ENCODE measurements at regions not wholly inside any gene's neighbourhood (a gene's known extent, or its start where the extent isn't known, plus 50 kb on each side); places are given as distances from the start of the nearest gene placed in this dataset.

GRCh38 chr12:76153616-76154015 lies 69.1 kb upstream of the NAP1L1 start:
- Histone ChIP-seq H3K27me3 (ENCODE audit: control insufficient read depth, low read length) (no peaks in the 10 kb centered on the region), H3K4me2 (ENCODE audit: low read length) (no peak overlapping the region), H3K4me3 (ENCODE audit: low read length) (no peak overlapping the region), H3K79me2 (ENCODE audit: control insufficient read depth, low read length) (no peaks in the 10 kb centered on the region), H3K27ac (ENCODE audit: low read depth, low read length) (no peak overlapping the region), H3K9me3 (ENCODE audit: control insufficient read depth, insufficient read depth, low read length) (no peaks in the 10 kb centered on the region), H4K20me1 (ENCODE audit: control insufficient read depth, insufficient read depth, low read depth, low read length) (no peaks in the 10 kb centered on the region), H3K36me3 (ENCODE audit: control insufficient read depth, low read length) (no peaks in the 10 kb centered on the region), H3F3A (ENCODE audit: control insufficient read depth, insufficient read depth) (no peaks in the 10 kb centered on the region), H3K4me1 (ENCODE audit: control insufficient read depth, low read length) (peaks cover 9% of the 10 kb centered on the region), H3K9me2 (replicated peaks; ENCODE audit: control insufficient read depth, low read length) (no peaks in the 10 kb centered on the region)
- TF ChIP-seq CTCF (IDR thresholded peaks at IDR 0.05; ENCODE audit: low read depth, low read length, poor library complexity, severe bottlenecking) (no peak), EZH2phosphoT487 (IDR thresholded peaks at IDR 0.05; ENCODE audit: borderline replicate concordance, low read length) (no peak)

- Histone ChIP-seq H3K9me2 (replicated peaks; ENCODE audit: control insufficient read depth, low read length) (no peaks in the 10 kb centered on the region), H3F3A (ENCODE audit: control insufficient read depth, insufficient read depth) (no peaks in the 10 kb centered on the region), H4K20me1 (ENCODE audit: control insufficient read depth, insufficient read depth, low read depth, low read length) (no peaks in the 10 kb centered on the region), H3K4me3 (ENCODE audit: low read length) (no peak overlapping the region), H3K4me2 (ENCODE audit: low read length) (peak overlapping the region; percentile 17), H3K27ac (ENCODE audit: low read depth, low read length) (no peak overlapping the region), H3K4me1 (ENCODE audit: control insufficient read depth, low read length) (peaks cover 6% of the 10 kb centered on the region), H3K36me3 (ENCODE audit: control insufficient read depth, low read length) (no peaks in the 10 kb centered on the region), H3K27me3 (ENCODE audit: control insufficient read depth, low read length) (no peaks in the 10 kb centered on the region), H3K79me2 (ENCODE audit: control insufficient read depth, low read length) (no peaks in the 10 kb centered on the region), H3K9me3 (ENCODE audit: control insufficient read depth, insufficient read depth, low read length) (no peaks in the 10 kb centered on the region)
- TF ChIP-seq EZH2phosphoT487 (IDR thresholded peaks at IDR 0.05; ENCODE audit: borderline replicate concordance, low read length) (no peak), CTCF (IDR thresholded peaks at IDR 0.05; ENCODE audit: low read depth, low read length, poor library complexity, severe bottlenecking) (no peak)
Measured at GRCh38 chr12:76152181-76152807, 67.8 kb upstream of the NAP1L1 start.

DNA sequence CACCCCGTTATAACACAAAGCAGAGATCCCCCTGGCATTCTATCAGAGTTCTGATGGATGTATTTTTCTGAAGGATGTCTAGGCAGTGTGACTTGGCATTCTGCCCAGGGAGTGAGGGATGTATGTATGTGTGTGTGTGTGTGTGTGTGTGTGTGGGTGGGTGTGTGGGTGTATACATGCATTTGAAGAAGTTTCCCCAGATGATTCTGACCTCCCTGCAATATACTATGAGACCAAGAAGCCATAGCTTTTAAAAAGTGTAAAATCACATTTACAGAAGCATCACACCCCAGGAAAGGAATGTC lies 59.7 kb upstream of the NAP1L1 start:
- Histone ChIP-seq H3K79me2 (ENCODE audit: control insufficient read depth, low read length) (no peaks in the 10 kb centered on the region), H3K27ac (ENCODE audit: low read depth, low read length) (no peak overlapping the region), H3K9me2 (replicated peaks; ENCODE audit: control insufficient read depth, low read length) (no peaks in the 10 kb centered on the region), H3K4me3 (ENCODE audit: low read length) (no peak overlapping the region), H3K9me3 (ENCODE audit: control insufficient read depth, insufficient read depth, low read length) (no peaks in the 10 kb centered on the region), H3K4me1 (ENCODE audit: control insufficient read depth, low read length) (no peaks in the 10 kb centered on the region), H3F3A (ENCODE audit: control insufficient read depth, insufficient read depth) (no peaks in the 10 kb centered on the region), H3K4me2 (ENCODE audit: low read length) (no peak overlapping the region), H3K36me3 (ENCODE audit: control insufficient read depth, low read length) (no peaks in the 10 kb centered on the region), H3K27me3 (ENCODE audit: control insufficient read depth, low read length) (peaks cover 3% of the 10 kb centered on the region; the same call in 1 of the 2 replicates), H4K20me1 (ENCODE audit: control insufficient read depth, insufficient read depth, low read depth, low read length) (no peaks in the 10 kb centered on the region)
- no peak for TF ChIP-seq CTCF (IDR thresholded peaks at IDR 0.05; ENCODE audit: low read depth, low read length, poor library complexity, severe bottlenecking)
- TF ChIP-seq EZH2phosphoT487 (IDR thresholded peaks at IDR 0.05; ENCODE audit: borderline replicate concordance, low read length): no peak
